Liver (tissue), 7 donors: ENCODE measurements at regions not wholly inside any gene's neighbourhood (a gene's known extent, or its start where the extent isn't known, plus 50 kb on each side); places are given as distances from the start of the nearest gene placed in this dataset.
"Not testable (repeated sequence)": the region's sequence is repeated elsewhere in the genome, so short reads cannot be mapped to it uniquely, and the experiment has no call there.

Experiments used
- DNase-seq: peaks from one replicate; pipeline ENCODE4 v3.0.0-alpha.2; 2017; ENCODE audit warnings: low spot score
- H3K27ac ChIP-seq, 2 donors: one replicate each; pipeline ENCODE4 v1.7.0; 2013; ENCODE audit warnings: inconsistent platforms in 2 of 2, low read length in 2 of 2, control low read depth in 1 of 2, low read depth in 1 of 2, mild to moderate bottlenecking in 1 of 2
- H3K27me3 ChIP-seq, 4 donors: one replicate each; pipeline versions ENCODE4 v1.6.1 to v1.7.0; 2013; ENCODE audit warnings: low read length in 3 of 4, inconsistent platforms in 1 of 4, mild to moderate bottlenecking in 1 of 4, moderate library complexity in 1 of 4; ENCODE audit not compliant: control insufficient read depth in 4 of 4, insufficient read depth in 4 of 4
- H3K36me3 ChIP-seq, 4 donors: one replicate each; pipeline versions ENCODE4 v1.6.1 to v1.7.0; 2013; ENCODE audit warnings: low read length in 3 of 4, mild to moderate bottlenecking in 3 of 4, low read depth in 1 of 4, moderate library complexity in 1 of 4; ENCODE audit not compliant: control insufficient read depth in 4 of 4, insufficient read depth in 3 of 4
- H3K4me1 ChIP-seq, 4 donors: one replicate each; pipeline versions ENCODE4 v1.6.1 to v1.7.0; 2013; ENCODE audit warnings: low read length in 3 of 4, mild to moderate bottlenecking in 3 of 4, moderate library complexity in 1 of 4; ENCODE audit not compliant: control insufficient read depth in 4 of 4, insufficient read depth in 4 of 4
- H3K4me3 ChIP-seq, 3 donors: one replicate each; pipeline versions ENCODE4 v1.6.1 to v1.7.0; 2013; ENCODE audit warnings: low read length in 3 of 3, control low read depth in 1 of 3, low read depth in 1 of 3, mild to moderate bottlenecking in 1 of 3
- H3K9ac ChIP-seq, 2 donors: one replicate each; pipeline ENCODE4 v1.7.0; 2013; ENCODE audit warnings: low read length in 2 of 2, mild to moderate bottlenecking in 2 of 2, moderate library complexity in 2 of 2, control low read depth in 1 of 2, low read depth in 1 of 2
- H3K9me3 ChIP-seq, 4 donors: one replicate each; pipeline versions ENCODE4 v1.6.1 to v1.7.0; 2013; ENCODE audit warnings: low read length in 3 of 4; ENCODE audit not compliant: control insufficient read depth in 4 of 4
- ATF3 ChIP-seq: IDR thresholded peaks from 2 replicates; pipeline ENCODE4 v1.6.1; 2016; ENCODE audit warnings: antibody characterized with exemption
- EGR1 ChIP-seq, 2 donors: IDR thresholded peaks; 2 replicates each; pipeline ENCODE4 v1.6.1; 2016 to 2018; ENCODE audit warnings: antibody characterized with exemption in 2 of 2, low read depth in 2 of 2
- FOXA1 ChIP-seq: IDR thresholded peaks from 2 replicates; pipeline ENCODE4 v1.6.1; 2016; ENCODE audit warnings: antibody characterized with exemption
- FOXA2 ChIP-seq: IDR thresholded peaks from 2 replicates; pipeline ENCODE4 v1.6.1; 2016; ENCODE audit warnings: antibody characterized with exemption
- HNF4A ChIP-seq, 2 donors: conservative IDR thresholded peaks; 2 replicates each; pipeline ENCODE4 v1.6.1; 2016; ENCODE audit warnings: antibody characterized with exemption in 2 of 2, mild to moderate bottlenecking in 2 of 2
- HNF4G ChIP-seq: IDR thresholded peaks from 2 replicates; pipeline ENCODE4 v1.6.1; 2016; ENCODE audit warnings: antibody characterized with exemption
- JUND ChIP-seq, 2 donors: IDR thresholded peaks; 2 replicates each; pipeline ENCODE4 v1.6.1; 2016; ENCODE audit warnings: antibody characterized with exemption in 2 of 2
- MAX ChIP-seq: IDR thresholded peaks from 2 replicates; pipeline ENCODE4 v1.6.1; 2016; ENCODE audit warnings: antibody characterized with exemption
- NR2F2 ChIP-seq: IDR thresholded peaks from 2 replicates; pipeline ENCODE4 v1.6.1; 2016; ENCODE audit warnings: antibody characterized with exemption
- RAD21 ChIP-seq, 2 donors: IDR thresholded peaks; 2 replicates each; pipeline ENCODE4 v1.6.1; 2016; ENCODE audit warnings: antibody characterized with exemption in 2 of 2, mild to moderate bottlenecking in 2 of 2
- RXRA ChIP-seq, 2 donors: IDR thresholded peaks; 2 replicates each; pipeline ENCODE4 v1.6.1; 2017 to 2018; ENCODE audit warnings: antibody characterized with exemption in 2 of 2, mild to moderate bottlenecking in 1 of 2
- SP1 ChIP-seq: IDR thresholded peaks from 2 replicates; pipeline ENCODE4 v1.6.1; 2018; ENCODE audit warnings: antibody characterized with exemption, mild to moderate bottlenecking
- TAF1 ChIP-seq: conservative IDR thresholded peaks from 2 replicates; pipeline ENCODE4 v1.6.1; 2016; ENCODE audit warnings: antibody characterized with exemption, mild to moderate bottlenecking
- YY1 ChIP-seq: IDR thresholded peaks from 2 replicates; pipeline ENCODE4 v1.6.1; 2016; ENCODE audit warnings: antibody characterized with exemption, mild to moderate bottlenecking
- WGBS: extraction: QIAGEN DNeasy Blood & Tissue Kit; methylation state at CpG from one replicate; pipeline ENCODE4 v1.1.7; 2013; 5-methylcytosine and 5-hydroxymethylcytosine counted together
- donor health status: healthy.
- donor health status: healthy.
- donor health status: healthy.
- donor health status: healthy.

- H3K9ac ChIP-seq: no peak overlapping the region
- no peak overlapping the region for H3K27ac ChIP-seq
- no peak overlapping the region for H3K4me3 ChIP-seq
- TF ChIP-seq EGR1 (IDR thresholded peaks at IDR 0.05; ENCODE audit: low read depth in 2 of 2): no peak
- TF ChIP-seq FOXA2: no peak
- TF ChIP-seq TAF1: no peak
- TF ChIP-seq JUND (IDR thresholded peaks at IDR 0.05): no peak
- no peak for TF ChIP-seq ATF3
- peak in 1 of 2 donors; percentile 49 for TF ChIP-seq RAD21 (IDR thresholded peaks at IDR 0.05)
- no peak for TF ChIP-seq NR2F2
- 81% methylated on average over 1 of the region's 1 CpG for WGBS
- DNase-seq: no peak
- no peaks in the 10 kb centered on the region for H3K4me1 ChIP-seq
- H3K27me3 ChIP-seq: peaks cover 0 to 3% (median 0%) of the 10 kb centered on the region in 4 donors
- H3K9me3 ChIP-seq: peaks cover 0 to 13% (median 6%) of the 10 kb centered on the region in 4 donors
- H3K36me3 ChIP-seq: no peaks in the 10 kb centered on the region
Observed at GRCh38 chr21:35436899-35437298, 387.8 kb upstream of the RUNX1 start.

- not testable (repeated sequence) for H3K9ac ChIP-seq, H3K27ac ChIP-seq, H3K36me3 ChIP-seq, H3K4me3 ChIP-seq, DNase-seq, H3K27me3 ChIP-seq, H3K4me1 ChIP-seq
- peaks cover 0 to 13% (median 6%) of the 10 kb centered on the region in 4 donors for H3K9me3 ChIP-seq
- 80% methylated on average over 5 of the region's 5 CpGs for WGBS
Observed at GRCh38 chr21:35432601-35433000, 383.5 kb upstream of the RUNX1 start.

GRCh38 chr21:35430260-35430659 lies 381.2 kb upstream of the RUNX1 start:
- H3K9ac ChIP-seq: no peak overlapping the region
- no peak overlapping the region for H3K4me3 ChIP-seq
- TF ChIP-seq JUND (IDR thresholded peaks at IDR 0.05) (no peak), SP1 (no peak), RXRA (IDR thresholded peaks at IDR 0.05) (no peak), ATF3 (no peak)
- DNase-seq: no peak
- H3K4me1 ChIP-seq: no peaks in the 10 kb centered on the region
- peaks cover 0 to 5% (median 0%) of the 10 kb centered on the region in 4 donors for H3K27me3 ChIP-seq
- H3K27ac ChIP-seq: no peak overlapping the region
- 90% methylated on average over 3 of the region's 3 CpGs for WGBS
- no peaks in the 10 kb centered on the region for H3K36me3 ChIP-seq
- H3K9me3 ChIP-seq: peaks cover 0 to 12% (median 6%) of the 10 kb centered on the region in 4 donors

- Histone ChIP-seq H3K4me3 (no peak overlapping the region), H3K9me3 (peaks cover 0 to 6% (median 2%) of the 10 kb centered on the region in 4 donors), H3K27me3 (peaks cover 0 to 5% (median 0%) of the 10 kb centered on the region in 4 donors), H3K9ac (no peak overlapping the region), H3K27ac (no peak overlapping the region), H3K36me3 (no peaks in the 10 kb centered on the region), H3K4me1 (no peaks in the 10 kb centered on the region)
- no peak for TF ChIP-seq HNF4A (conservative IDR thresholded peaks at IDR 0.05)
- no peak for TF ChIP-seq MAX
- TF ChIP-seq FOXA1: no peak
- no peak for TF ChIP-seq HNF4G
- TF ChIP-seq YY1: no peak
- TF ChIP-seq TAF1: no peak
- DNase-seq: no peak
Observed at GRCh38 chr21:35428937-35429336, 379.8 kb upstream of the RUNX1 start.
